H9 (cell line): ENCODE measurements at regions not wholly inside any gene's neighbourhood (a gene's known extent, or its start where the extent isn't known, plus 50 kb on each side); places are given as distances from the start of the nearest gene placed in this dataset.

Source experiments
- DNase-seq: peaks from one replicate; pipeline ENCODE4 v3.0.0-alpha.2; 2017
- H2AFZ ChIP-seq: one replicate; pipeline ENCODE4 v1.6.1; 2013; ENCODE audit warnings: mild to moderate bottlenecking, low read length, control low read depth, moderate library complexity
- H2AK5ac ChIP-seq: 2 replicates; pipeline ENCODE4 v1.6.1; 2013; ENCODE audit warnings: low read length, control low read depth, mixed read lengths; ENCODE audit not compliant: insufficient read length
- H2BK120ac ChIP-seq: one replicate; pipeline ENCODE4 v1.6.1; 2013; ENCODE audit warnings: low read depth, mild to moderate bottlenecking, low read length, control low read depth, inconsistent platforms; ENCODE audit not compliant: poor library complexity, severe bottlenecking
- H2BK12ac ChIP-seq: 2 replicates; pipeline ENCODE4 v1.6.1; 2013; ENCODE audit warnings: low read length, control low read depth, mixed read lengths, low read depth; ENCODE audit not compliant: insufficient read length
- H2BK15ac ChIP-seq: 2 replicates; pipeline ENCODE4 v1.6.1; 2013; ENCODE audit warnings: low read depth, low read length, control low read depth
- H2BK20ac ChIP-seq: one replicate; pipeline ENCODE4 v1.6.1; 2013; ENCODE audit warnings: low read depth, mild to moderate bottlenecking, low read length, control low read depth, inconsistent platforms; ENCODE audit not compliant: poor library complexity, severe bottlenecking
- H2BK5ac ChIP-seq: 2 replicates; pipeline ENCODE4 v1.6.1; 2013; ENCODE audit warnings: low read length, control low read depth, mixed read lengths; ENCODE audit not compliant: insufficient read length
- H3K14ac ChIP-seq: 2 replicates; pipeline ENCODE4 v1.6.1; 2013; ENCODE audit warnings: low read length, control low read depth; ENCODE audit not compliant: insufficient read depth
- H3K18ac ChIP-seq: 2 replicates; pipeline ENCODE4 v1.6.1; 2013; ENCODE audit warnings: low read depth, mild to moderate bottlenecking, mixed read lengths, low read length, control low read depth; ENCODE audit not compliant: insufficient read length
- H3K23ac ChIP-seq: 2 replicates; pipeline ENCODE4 v1.6.1; 2013; ENCODE audit warnings: low read length, control low read depth, mixed read lengths, low read depth; ENCODE audit not compliant: insufficient read length
- H3K23me2 ChIP-seq: 2 replicates; pipeline ENCODE4 v1.6.1; 2013; ENCODE audit warnings: low read depth, mild to moderate bottlenecking, mixed read lengths, low read length, control low read depth; ENCODE audit not compliant: insufficient read length, poor library complexity, severe bottlenecking
- H3K27ac ChIP-seq: 2 replicates; pipeline ENCODE4 v1.5.1; 2013; ENCODE audit warnings: low read length, control low read depth, mixed read lengths, low read depth; ENCODE audit not compliant: insufficient read length
- H3K27me3 ChIP-seq: 2 replicates; pipeline ENCODE4 v1.6.1; 2013; ENCODE audit warnings: low read length, control low read depth, inconsistent platforms; ENCODE audit not compliant: insufficient read depth
- H3K4ac ChIP-seq: 2 replicates; pipeline ENCODE4 v1.6.1; 2013; ENCODE audit warnings: low read depth, mild to moderate bottlenecking, control low read depth, inconsistent platforms, low read length, moderate library complexity
- H3K4me1 ChIP-seq: 2 replicates; pipeline ENCODE4 v1.6.1; 2013; ENCODE audit warnings: low read length, control low read depth, inconsistent platforms; ENCODE audit not compliant: insufficient read depth
- H3K4me2 ChIP-seq: 2 replicates; pipeline ENCODE4 v1.6.1; 2013; ENCODE audit warnings: low read length, control low read depth, mixed read lengths; ENCODE audit not compliant: insufficient read length, insufficient read depth
- H3K56ac ChIP-seq: 2 replicates; pipeline ENCODE4 v1.6.1; 2013; ENCODE audit warnings: low read depth, mild to moderate bottlenecking, mixed read lengths, low read length, control low read depth; ENCODE audit not compliant: insufficient read length
- H3K79me1 ChIP-seq: 2 replicates; pipeline ENCODE4 v1.6.1; 2013; ENCODE audit warnings: low read depth, mild to moderate bottlenecking, moderate library complexity, low read length, control low read depth, inconsistent platforms; ENCODE audit not compliant: insufficient read depth, poor library complexity, severe bottlenecking
- H3K79me2 ChIP-seq: 2 replicates; pipeline ENCODE4 v1.6.1; 2013; ENCODE audit warnings: low read length, control low read depth, inconsistent platforms; ENCODE audit not compliant: insufficient read depth
- H3K9ac ChIP-seq: 2 replicates; pipeline ENCODE4 v1.6.1; 2013; ENCODE audit warnings: low read length, control low read depth, mixed read lengths; ENCODE audit not compliant: insufficient read length; ENCODE audit errors: extremely low read depth
- H3K9me3 ChIP-seq: one replicate; pipeline ENCODE4 v1.6.1; 2013; ENCODE audit warnings: low read depth, low read length, inconsistent platforms; ENCODE audit not compliant: control insufficient read depth
- H3T11ph ChIP-seq: one replicate; pipeline ENCODE4 v1.6.1; 2013; ENCODE audit warnings: mild to moderate bottlenecking, low read length, control low read depth, inconsistent platforms
- H4K20me1 ChIP-seq: one replicate; pipeline ENCODE4 v1.6.1; 2013; ENCODE audit not compliant: control insufficient read depth, insufficient read length, insufficient read depth
- H4K5ac ChIP-seq: 2 replicates; pipeline ENCODE4 v1.6.1; 2013; ENCODE audit warnings: low read depth, mild to moderate bottlenecking, mixed read lengths, low read length, control low read depth; ENCODE audit not compliant: insufficient read length
- H4K8ac ChIP-seq: replicated peaks from 2 replicates; pipeline ENCODE4 v1.6.1; 2013; ENCODE audit warnings: low read length, control low read depth, mixed read lengths, low read depth; ENCODE audit not compliant: insufficient read length
- H4K91ac ChIP-seq: 2 replicates; pipeline ENCODE4 v1.6.1; 2013; ENCODE audit warnings: low read depth, mild to moderate bottlenecking, moderate library complexity, mixed read lengths, low read length, control low read depth; ENCODE audit not compliant: insufficient read length
- H3K27ac Mint-ChIP-seq, 3 experiments: 2 replicates in 2 of 3; 3 replicates in 1 of 3; pipeline ENCODE4 v1.8.0; 2020 to 2021; ENCODE audit warnings: mixed read lengths in 3 of 3, mild to moderate bottlenecking in 1 of 3, moderate library complexity in 1 of 3
- H3K27me3 Mint-ChIP-seq: 2 replicates; pipeline ENCODE4 v1.8.0; 2021; ENCODE audit warnings: low read depth, mild to moderate bottlenecking, moderate library complexity, mixed read lengths
- H3K36me3 Mint-ChIP-seq, 3 experiments: 2 replicates in 2 of 3; 3 replicates in 1 of 3; pipeline ENCODE4 v1.8.0; 2020 to 2021; ENCODE audit warnings: low read depth in 3 of 3, mixed read lengths in 3 of 3; ENCODE audit not compliant: insufficient read depth in 1 of 3
- H3K4me1 Mint-ChIP-seq, 2 experiments: 2 replicates each; pipeline ENCODE4 v1.8.0; 2020; ENCODE audit warnings: mixed read lengths in 2 of 2
- H3K4me3 Mint-ChIP-seq, 2 experiments: 2 replicates in 1 of 2; 3 replicates in 1 of 2; pipeline ENCODE4 v1.8.0; 2020 to 2021; ENCODE audit warnings: mild to moderate bottlenecking in 2 of 2, mixed read lengths in 2 of 2, moderate library complexity in 1 of 2
- H3K9me3 Mint-ChIP-seq, 2 experiments: 2 replicates in 1 of 2; 3 replicates in 1 of 2; pipeline ENCODE4 v1.8.0; 2020; ENCODE audit warnings: mild to moderate bottlenecking in 2 of 2, mixed read lengths in 2 of 2, moderate library complexity in 1 of 2
- CTCF ChIP-seq: fragments of 200-600 bp; sonication (generic); conservative IDR thresholded peaks from 3 replicates; pipeline ENCODE4 v1.8.0; 2021; ENCODE audit warnings: antibody characterized with exemption, mild to moderate bottlenecking
- WGBS: extraction: QIAGEN DNeasy Blood & Tissue Kit; methylation state at CpG from one replicate; pipeline ENCODE4 v1.1.7; 2013; ENCODE audit warnings: missing lambda C conversion rate, low lambda C conversion rate, mixed read lengths; ENCODE audit not compliant: insufficient read length; ENCODE audit errors: extremely low coverage; 5-methylcytosine and 5-hydroxymethylcytosine counted together

- Histone ChIP-seq H2BK15ac (no peak overlapping the region), H4K91ac (no peak overlapping the region), H4K20me1 (no peaks in the 10 kb centered on the region), H3K9ac (no peak overlapping the region), H2BK12ac (no peak overlapping the region), H3K14ac (no peak overlapping the region), H3K79me1 (no peaks in the 10 kb centered on the region), H3K23me2 (no peaks in the 10 kb centered on the region), H2BK5ac (no peak overlapping the region), H3K9me3 (no peaks in the 10 kb centered on the region), H3K27ac (no peak overlapping the region), H2BK20ac (no peak overlapping the region), H2AK5ac (no peak overlapping the region), H3K79me2 (no peaks in the 10 kb centered on the region), H4K5ac (no peak overlapping the region), H3K4me2 (no peak overlapping the region), H2AFZ (no peak overlapping the region), H3K4ac (no peak overlapping the region), H3K56ac (no peak overlapping the region), H3K23ac (no peak overlapping the region), H4K8ac (no peak overlapping the region), H2BK120ac (no peak overlapping the region), H3T11ph (no peak overlapping the region), H3K27me3 (no peaks in the 10 kb centered on the region), H3K4me1 (no peaks in the 10 kb centered on the region), H3K18ac (no peak overlapping the region)
- H3K36me3 Mint-ChIP-seq, result peaks cover 0 to 3% (median 2%) of the 10 kb centered on the region in 3 experiments; a peak in 2 of 7 replicates
- no peak overlapping the region for H3K27ac Mint-ChIP-seq
- WGBS, result no CpG with 5 or more reads among the region's 8 CpGs
- H3K4me1 Mint-ChIP-seq, result no peaks in the 10 kb centered on the region; a peak in 1 of 4 replicates
- no peak for TF ChIP-seq CTCF
- peaks cover 2 to 4% of the 10 kb centered on the region in 2 experiments; a peak in 3 of 5 replicates for H3K9me3 Mint-ChIP-seq
- H3K4me3 Mint-ChIP-seq, result no peak overlapping the region
- DNase-seq, result no peak
- H3K27me3 Mint-ChIP-seq, result peaks cover 2% of the 10 kb centered on the region
Observed at GRCh38 chr7:54967377-54967776, 51.4 kb upstream of the EGFR start.
